Mesenchymal stem cell (in vitro differentiated cells and primary cell): ENCODE measurements at regions not wholly inside any gene's neighbourhood (a gene's known extent, or its start where the extent isn't known, plus 50 kb on each side); places are given as distances from the start of the nearest gene placed in this dataset.

Experiments used
- DNase-seq: peaks from one replicate; pipeline ENCODE4 v3.0.0-alpha.2; 2013
- H2AFZ ChIP-seq: one replicate; pipeline ENCODE4 v1.6.1; 2013; ENCODE audit warnings: low read depth, mild to moderate bottlenecking, control low read depth, inconsistent platforms, low read length, moderate library complexity
- H2AK5ac ChIP-seq: 2 replicates; pipeline ENCODE4 v1.6.1; 2013; ENCODE audit warnings: low read length, moderate library complexity, mild to moderate bottlenecking, inconsistent platforms; ENCODE audit not compliant: severe bottlenecking
- H2BK120ac ChIP-seq: one replicate; pipeline ENCODE4 v1.6.1; 2013; ENCODE audit warnings: low read depth, mild to moderate bottlenecking, inconsistent platforms, low read length, moderate library complexity
- H2BK12ac ChIP-seq, 2 experiments: one replicate each; pipeline ENCODE4 v1.6.1; 2013; ENCODE audit warnings: inconsistent platforms in 2 of 2, low read length in 2 of 2, mild to moderate bottlenecking in 2 of 2, moderate library complexity in 2 of 2, control low read depth in 1 of 2
- H2BK15ac ChIP-seq: one replicate; pipeline ENCODE4 v1.6.1; 2013; ENCODE audit warnings: mild to moderate bottlenecking, low read depth, inconsistent platforms; ENCODE audit not compliant: poor library complexity, severe bottlenecking
- H2BK5ac ChIP-seq: 2 replicates; pipeline ENCODE4 v1.6.1; 2013; ENCODE audit warnings: low read depth, mild to moderate bottlenecking, low read length, control low read depth, inconsistent platforms; ENCODE audit not compliant: poor library complexity, severe bottlenecking
- H3K14ac ChIP-seq, 2 experiments: one replicate each; pipeline ENCODE4 v1.6.1; 2013; ENCODE audit warnings: inconsistent platforms in 2 of 2, low read length in 2 of 2, control low read depth in 1 of 2, mild to moderate bottlenecking in 1 of 2, moderate library complexity in 1 of 2
- H3K18ac ChIP-seq, 2 experiments: one replicate each; pipeline ENCODE4 v1.6.1; 2013; ENCODE audit warnings: inconsistent platforms in 2 of 2, low read length in 2 of 2, control low read depth in 1 of 2, low read depth in 1 of 2, mild to moderate bottlenecking in 1 of 2
- H3K23ac ChIP-seq, 2 experiments: one replicate each; pipeline ENCODE4 v1.6.1; 2013; ENCODE audit warnings: inconsistent platforms in 2 of 2, low read length in 2 of 2, mild to moderate bottlenecking in 2 of 2, moderate library complexity in 2 of 2, control low read depth in 1 of 2
- H3K27ac ChIP-seq: 2 replicates; pipeline ENCODE4 v1.5.1; 2013; ENCODE audit warnings: mild to moderate bottlenecking, moderate library complexity, low read length, control low read depth, inconsistent platforms; ENCODE audit not compliant: poor library complexity, severe bottlenecking
- H3K27me3 ChIP-seq, 2 experiments: 2 replicates each; pipeline versions ENCODE4 v1.6.1 to v1.7.0; 2013; ENCODE audit warnings: low read length in 2 of 2, mild to moderate bottlenecking in 2 of 2, moderate library complexity in 2 of 2, control low read depth in 1 of 2, inconsistent platforms in 1 of 2; ENCODE audit not compliant: control insufficient read depth in 1 of 2, insufficient read depth in 1 of 2
- H3K36me3 ChIP-seq, 2 experiments: 2 replicates each; pipeline versions ENCODE4 v1.6.1 to v1.7.0; 2013; ENCODE audit warnings: low read length in 2 of 2, control low read depth in 1 of 2, inconsistent platforms in 1 of 2, low read depth in 1 of 2, mild to moderate bottlenecking in 1 of 2; ENCODE audit not compliant: insufficient read depth in 2 of 2, control insufficient read depth in 1 of 2
- H3K4ac ChIP-seq, 2 experiments: one replicate each; pipeline ENCODE4 v1.6.1; 2013; ENCODE audit warnings: inconsistent platforms in 2 of 2, low read length in 2 of 2, mild to moderate bottlenecking in 2 of 2, moderate library complexity in 2 of 2, control low read depth in 1 of 2, low read depth in 1 of 2
- H3K4me1 ChIP-seq: 2 replicates; pipeline ENCODE4 v1.6.1; 2013; ENCODE audit warnings: low read depth, low read length, control low read depth; ENCODE audit not compliant: control insufficient read depth, insufficient read depth
- H3K4me2 ChIP-seq: 2 replicates; pipeline ENCODE4 v1.6.1; 2013; ENCODE audit warnings: low read length, mild to moderate bottlenecking, inconsistent platforms; ENCODE audit not compliant: poor library complexity, severe bottlenecking
- H3K4me3 ChIP-seq, 2 experiments: 2 replicates each; pipeline versions ENCODE4 v1.5.1 to v1.7.0; 2013; ENCODE audit warnings: low read length in 2 of 2, mild to moderate bottlenecking in 2 of 2, control low read depth in 1 of 2, low read depth in 1 of 2; ENCODE audit not compliant: insufficient read depth in 1 of 2
- H3K79me1 ChIP-seq: replicated peaks from 2 replicates; pipeline ENCODE4 v1.6.1; 2013; ENCODE audit warnings: mild to moderate bottlenecking, control low read depth, low read length, inconsistent platforms; ENCODE audit not compliant: poor library complexity, severe bottlenecking
- H3K9ac ChIP-seq: 2 replicates; pipeline ENCODE4 v1.7.0; 2013; ENCODE audit warnings: mild to moderate bottlenecking, low read length, moderate library complexity
- H3K9me3 ChIP-seq: 2 replicates; pipeline ENCODE4 v1.7.0; 2013; ENCODE audit warnings: mild to moderate bottlenecking, low read length; ENCODE audit not compliant: control insufficient read depth
- H4K8ac ChIP-seq: one replicate; pipeline ENCODE4 v1.6.1; 2013; ENCODE audit warnings: inconsistent platforms, mild to moderate bottlenecking, low read length, moderate library complexity
- H4K91ac ChIP-seq: one replicate; pipeline ENCODE4 v1.6.1; 2013; ENCODE audit warnings: mild to moderate bottlenecking, low read length, inconsistent platforms
- WGBS: methylation state at CpG from one replicate; pipeline ENCODE4 v1.1.7; 2013; ENCODE audit warnings: mixed read lengths; 5-methylcytosine and 5-hydroxymethylcytosine counted together

DNA sequence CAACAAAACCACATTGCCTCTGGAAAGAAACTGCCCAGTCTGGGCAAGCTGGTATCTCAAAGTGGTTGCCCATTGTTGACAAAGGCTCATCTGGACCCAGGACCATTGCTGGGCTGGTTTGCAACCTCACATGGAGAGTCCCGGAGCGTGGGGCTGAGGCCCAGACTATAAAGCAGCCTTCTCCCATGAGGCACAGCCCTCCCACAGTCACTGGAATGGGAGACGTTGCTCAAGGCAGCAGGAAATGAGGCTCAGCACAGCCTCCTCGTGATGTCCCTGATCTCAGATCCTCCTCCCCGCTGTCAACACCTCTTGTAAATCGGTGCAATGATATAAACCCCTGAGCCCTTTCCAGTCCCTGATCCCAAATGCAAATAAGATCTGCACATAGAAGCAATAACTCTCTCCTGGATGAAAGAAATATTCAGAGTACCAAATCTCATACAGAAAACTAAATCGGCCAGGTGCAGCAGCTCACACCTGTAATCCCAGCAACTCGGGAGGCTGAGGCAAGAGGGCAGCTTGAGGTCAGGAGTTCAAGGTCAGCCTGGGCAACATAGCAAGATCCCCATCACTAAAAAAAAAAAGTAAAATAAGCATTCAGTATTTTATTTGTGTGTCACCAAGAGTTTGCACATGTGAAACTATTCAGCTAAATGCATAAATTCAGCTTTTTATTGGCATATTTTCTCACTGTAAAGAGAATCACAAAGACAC is 103.0 kb upstream of the RREB1 start:
- H4K8ac ChIP-seq, result no peak overlapping the region
- H3K14ac ChIP-seq, result no peak overlapping the region
- no peaks in the 10 kb centered on the region for H3K4me1 ChIP-seq
- H3K4me2 ChIP-seq, result no peak overlapping the region
- H3K79me1 ChIP-seq, result no peaks in the 10 kb centered on the region
- H3K18ac ChIP-seq, result no peak overlapping the region
- no peaks in the 10 kb centered on the region for H3K36me3 ChIP-seq
- no peak for DNase-seq
- H2BK15ac ChIP-seq, result no peak overlapping the region
- no peaks in the 10 kb centered on the region for H3K27me3 ChIP-seq
- H3K9me3 ChIP-seq, result no peaks in the 10 kb centered on the region
- H2AK5ac ChIP-seq, result no peak overlapping the region
- no peak overlapping the region for H2BK12ac ChIP-seq
- WGBS, result 77% methylated on average over 8 of the region's 8 CpGs
- H3K4ac ChIP-seq, result no peak overlapping the region
- no peak overlapping the region for H2BK5ac ChIP-seq
- H3K4me3 ChIP-seq, result no peak overlapping the region
- H3K23ac ChIP-seq, result no peak overlapping the region
- no peak overlapping the region for H2AFZ ChIP-seq
- no peak overlapping the region for H2BK120ac ChIP-seq
- H3K27ac ChIP-seq, result no peak overlapping the region
- no peak overlapping the region for H3K9ac ChIP-seq
- H4K91ac ChIP-seq, result no peak overlapping the region

DNA sequence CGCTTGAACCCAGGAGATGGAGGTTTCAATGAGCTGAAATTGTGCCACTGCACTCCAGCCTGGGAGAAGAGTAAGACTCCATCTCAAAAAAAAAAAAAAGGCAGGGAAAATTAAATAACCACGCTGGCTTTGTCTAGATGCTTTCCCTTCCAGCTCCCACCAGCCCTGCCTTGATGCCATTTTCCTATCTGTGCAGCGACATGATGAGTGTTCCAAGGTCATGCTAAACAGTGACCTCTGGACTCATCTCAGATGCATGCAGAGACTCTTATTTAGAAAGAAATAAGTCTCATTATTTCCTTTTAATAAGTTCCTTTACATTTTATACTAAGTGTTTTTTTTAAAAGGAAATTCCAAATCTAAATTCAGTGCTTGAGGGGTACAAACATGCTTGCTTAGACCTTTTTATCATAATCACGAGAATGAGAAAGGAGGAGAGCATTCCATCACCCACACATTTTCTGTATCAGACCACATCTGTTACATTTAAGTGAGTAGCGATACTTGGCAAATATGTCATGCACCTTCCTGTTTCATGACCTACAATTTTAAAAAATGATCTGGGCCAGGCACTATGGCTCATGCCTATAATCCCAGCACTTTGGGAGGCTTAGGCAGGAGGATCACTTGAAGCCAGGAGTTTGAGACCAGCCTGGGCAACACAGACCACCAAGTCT is 101.1 kb upstream of the RREB1 start:
- Histone ChIP-seq H3K4me2 (no peak overlapping the region), H3K36me3 (no peaks in the 10 kb centered on the region), H3K18ac (no peak overlapping the region), H3K27ac (no peak overlapping the region), H3K79me1 (no peaks in the 10 kb centered on the region), H2BK12ac (no peak overlapping the region), H3K9ac (no peak overlapping the region), H3K23ac (no peak overlapping the region), H2BK5ac (no peak overlapping the region), H2AFZ (no peak overlapping the region), H3K27me3 (no peaks in the 10 kb centered on the region), H4K8ac (no peak overlapping the region), H4K91ac (no peak overlapping the region), H3K14ac (no peak overlapping the region), H2AK5ac (no peak overlapping the region), H2BK15ac (no peak overlapping the region), H3K4me1 (no peaks in the 10 kb centered on the region), H3K9me3 (no peaks in the 10 kb centered on the region), H3K4me3 (no peak overlapping the region), H3K4ac (no peak overlapping the region), H2BK120ac (no peak overlapping the region)
- 88% methylated on average over 5 of the region's 5 CpGs for WGBS
- DNase-seq, result no peak

- Histone ChIP-seq H3K27ac (no peak overlapping the region), H3K14ac (no peak overlapping the region), H2BK15ac (no peak overlapping the region), H2BK5ac (no peak overlapping the region), H3K27me3 (no peaks in the 10 kb centered on the region), H3K18ac (no peak overlapping the region), H3K23ac (no peak overlapping the region), H2AK5ac (no peak overlapping the region), H3K36me3 (no peaks in the 10 kb centered on the region), H2BK12ac (no peak overlapping the region), H4K8ac (no peak overlapping the region), H2AFZ (no peak overlapping the region), H3K9ac (no peak overlapping the region), H3K9me3 (no peaks in the 10 kb centered on the region), H3K4ac (no peak overlapping the region), H2BK120ac (no peak overlapping the region), H3K4me3 (no peak overlapping the region), H3K79me1 (no peaks in the 10 kb centered on the region), H3K4me1 (no peaks in the 10 kb centered on the region), H4K91ac (no peak overlapping the region), H3K4me2 (no peak overlapping the region)
- no peak for DNase-seq
- WGBS, result 86% methylated on average over 6 of the region's 6 CpGs
Measured at GRCh38 chr6:7008451-7008988, 99.2 kb upstream of the RREB1 start.

GRCh38 chr6:7016226-7016625 is 91.5 kb upstream of the RREB1 start:
- H2AFZ ChIP-seq, result no peak overlapping the region
- H3K4me2 ChIP-seq, result no peak overlapping the region
- no peak overlapping the region for H3K23ac ChIP-seq
- H3K18ac ChIP-seq, result no peak overlapping the region
- no peak for DNase-seq
- no peak overlapping the region for H3K14ac ChIP-seq
- H2AK5ac ChIP-seq, result no peak overlapping the region
- WGBS, result 81% methylated on average over 8 of the region's 8 CpGs
- no peak overlapping the region for H3K4ac ChIP-seq
- H3K4me3 ChIP-seq, result no peak overlapping the region
- H3K9ac ChIP-seq, result no peak overlapping the region
- no peaks in the 10 kb centered on the region for H3K36me3 ChIP-seq
- H4K91ac ChIP-seq, result no peak overlapping the region
- no peak overlapping the region for H2BK5ac ChIP-seq
- no peak overlapping the region for H2BK12ac ChIP-seq
- no peaks in the 10 kb centered on the region for H3K27me3 ChIP-seq
- H3K79me1 ChIP-seq, result no peaks in the 10 kb centered on the region
- no peak overlapping the region for H2BK15ac ChIP-seq
- H3K27ac ChIP-seq, result no peak overlapping the region
- no peaks in the 10 kb centered on the region for H3K4me1 ChIP-seq
- no peak overlapping the region for H4K8ac ChIP-seq
- H3K9me3 ChIP-seq, result no peaks in the 10 kb centered on the region
- no peak overlapping the region for H2BK120ac ChIP-seq
